ENCODE measurements at regions not wholly inside any gene's neighbourhood (a gene's known extent, or its start where the extent isn't known, plus 50 kb on each side); places are given as distances from the start of the nearest gene placed in this dataset.

GRCh38 chr21:19724081-19724480 is 1274.1 kb upstream of the NCAM2 start:
- Histone ChIP-seq H3K4me2 (ENCODE audit: insufficient read depth, low read length) (no peak overlapping the region), H3K27ac (ENCODE audit: insufficient read depth, low read depth, low read length) (no peak overlapping the region), H3K9me1 (replicated peaks; ENCODE audit: control insufficient read depth, extremely low read depth, insufficient read depth, low read length) (no peaks in the 10 kb centered on the region), H3K4me3 (replicated peaks in 1 of 3; ENCODE audit: insufficient read depth in 1 of 3, low read depth in 1 of 3, low read length in 3 of 3) (no peak overlapping the region), H3K9me3 (replicated peaks; ENCODE audit: control insufficient read depth, insufficient read depth, low read length) (no peaks in the 10 kb centered on the region), H2AFZ (ENCODE audit: low read depth, low read length) (peak overlapping the region; percentile 37), H3K4me1 (ENCODE audit: control insufficient read depth, extremely low read depth, insufficient read depth, low read length) (no peaks in the 10 kb centered on the region), H3K9ac (replicated peaks; ENCODE audit: extremely low read depth, insufficient read depth, low read length) (no peak overlapping the region), H3K79me2 (ENCODE audit: control insufficient read depth, insufficient read depth, low read length) (no peaks in the 10 kb centered on the region), H4K20me1 (replicated peaks; ENCODE audit: control insufficient read depth, extremely low read depth, insufficient read depth, low read length) (no peaks in the 10 kb centered on the region), H3K27me3 (ENCODE audit: control insufficient read depth in 2 of 2, insufficient read depth in 2 of 2, low read length in 2 of 2) (no peaks in the 10 kb centered on the region), H3K36me3 (ENCODE audit: control insufficient read depth in 2 of 2, extremely low read depth in 1 of 2, insufficient read depth in 2 of 2, low read length in 2 of 2) (no peaks in the 10 kb centered on the region)
- CTCF ChIA-PET, result no interaction called here
- intact Hi-C loops (cut with micrococcal nuclease), result no loop called here
- FAIRE-seq, result no peak
- DNase-seq (ENCODE audit: low read depth, low spot score), result no peak
- POLR2A ChIA-PET, result no interaction called here
- dilution Hi-C loops (cut with MboI; ENCODE audit: extremely low pct_ligation_motif_present, low sequenced_read_pairs), result no loop called here
- TF ChIP-seq MYC (IDR thresholded peaks at IDR 0.05; ENCODE audit: low read depth, low read length) (no peak), POLR2AphosphoS5 (IDR thresholded peaks at IDR 0.05; ENCODE audit: insufficient read depth, low read depth, low read length) (no peak), MAX (IDR thresholded peaks at IDR 0.05; ENCODE audit: insufficient read depth, insufficient read length) (no peak), EZH2 (IDR thresholded peaks at IDR 0.05; ENCODE audit: borderline replicate concordance, low read depth, low read length, severe bottlenecking) (no peak), JUN (IDR thresholded peaks at IDR 0.05; ENCODE audit: borderline replicate concordance, insufficient read depth, insufficient read length, low read depth) (no peak), FOS (IDR thresholded peaks at IDR 0.05; ENCODE audit: borderline replicate concordance, insufficient read depth, low read length) (no peak), POLR2A (IDR thresholded peaks at IDR 0.05; ENCODE audit: low read depth, low read length) (no peak), GATA2 (IDR thresholded peaks at IDR 0.05; ENCODE audit: insufficient read depth, insufficient read length, low read depth, low read length) (no peak), CTCF (IDR thresholded peaks at IDR 0.05; ENCODE audit: extremely low read depth in 1 of 2, insufficient read depth in 1 of 2, low read depth in 1 of 2, low read length in 2 of 2) (no peak)
- BruUV-seq (replicated peaks), result no TSS peak

All from endothelial cell of umbilical vein (primary cell).